Myocyte (in vitro differentiated cells): ENCODE measurements at regions not wholly inside any gene's neighbourhood (a gene's known extent, or its start where the extent isn't known, plus 50 kb on each side); places are given as distances from the start of the nearest gene placed in this dataset.
"Not testable (repeated sequence)": the region's sequence is repeated elsewhere in the genome, so short reads cannot be mapped to it uniquely, and the experiment has no call there.

ENCODE experiments used
- DNase-seq: peaks from one replicate; pipeline ENCODE4 v3.0.0-alpha.2; 2012; ENCODE audit warnings: low read depth

DNA sequence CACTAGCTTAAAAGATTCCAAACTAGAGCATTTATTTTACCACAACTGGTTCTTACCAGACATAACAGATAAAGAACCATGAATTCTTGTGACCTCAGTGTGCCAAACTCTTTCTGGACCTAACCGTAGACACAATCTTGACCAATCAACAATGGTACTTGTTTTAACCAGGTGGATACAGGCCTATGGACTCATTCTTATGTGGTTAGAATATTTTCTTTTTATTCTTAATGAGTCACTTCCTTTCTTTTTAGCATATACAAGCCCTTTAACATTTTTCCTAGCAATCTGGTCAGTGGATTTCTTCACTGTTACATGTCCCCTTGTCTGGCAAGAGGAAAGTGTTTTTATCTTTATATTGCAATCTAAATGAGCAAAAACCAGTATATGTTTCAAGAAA, 792.1 kb upstream of the SPRY2 start:
- no peak for DNase-seq

DNA sequence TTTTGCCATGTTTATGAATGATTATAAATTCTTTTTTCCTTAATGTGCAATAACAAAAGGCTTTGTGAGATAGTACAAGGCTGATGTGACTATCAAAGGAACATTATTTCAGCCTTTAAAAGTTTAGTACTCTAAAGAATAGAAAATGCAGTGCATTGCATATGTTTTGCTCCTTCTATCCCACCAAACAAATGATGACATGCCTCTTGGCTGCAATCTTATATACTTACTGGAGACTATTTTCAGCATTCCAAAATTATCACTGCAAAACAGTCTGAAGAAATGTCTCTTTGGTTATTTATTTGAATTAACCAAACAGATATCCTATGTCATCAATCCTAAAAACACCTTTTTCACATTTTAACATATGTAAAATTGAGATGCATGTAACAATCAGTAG, 776.5 kb upstream of the SPRY2 start:
- no peak for DNase-seq

DNA sequence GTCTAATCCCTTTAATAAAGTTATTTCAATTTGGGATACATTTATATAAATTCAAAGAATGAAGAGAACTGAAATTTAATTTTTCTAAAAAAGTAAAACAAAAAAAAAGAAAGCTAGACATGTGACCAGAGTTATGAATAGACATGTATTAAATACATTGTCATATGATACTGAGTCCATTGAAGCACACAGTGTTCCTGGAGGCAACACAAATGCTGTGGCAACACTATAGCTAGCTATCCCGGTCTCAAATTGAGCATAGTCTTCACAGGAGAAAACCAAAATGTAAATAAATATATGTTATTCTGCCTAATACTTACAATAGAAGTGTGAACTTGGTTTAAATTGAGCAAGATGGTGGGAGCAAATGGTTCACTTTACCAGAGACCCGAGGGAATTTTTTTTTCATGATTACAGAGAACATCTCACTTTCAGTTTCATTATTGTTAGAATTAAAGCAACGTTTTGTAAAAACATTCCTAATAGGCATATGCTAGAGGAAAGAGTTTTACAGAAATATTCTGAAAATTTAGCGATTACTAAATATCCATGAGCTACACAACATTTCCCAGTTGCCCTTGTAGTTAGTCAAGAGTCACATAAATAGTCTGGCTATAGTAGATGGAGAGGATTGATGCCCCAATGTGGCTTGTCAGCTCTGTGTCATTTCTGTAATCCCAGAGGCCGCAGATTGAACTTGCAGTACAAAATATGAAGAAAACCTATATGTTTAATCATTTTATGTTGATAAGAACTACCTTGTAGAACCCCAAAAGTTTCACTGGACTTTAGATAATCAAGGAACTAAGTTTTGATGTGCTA, 775.7 kb upstream of the SPRY2 start:
- peak; percentile 7 for DNase-seq

DNA sequence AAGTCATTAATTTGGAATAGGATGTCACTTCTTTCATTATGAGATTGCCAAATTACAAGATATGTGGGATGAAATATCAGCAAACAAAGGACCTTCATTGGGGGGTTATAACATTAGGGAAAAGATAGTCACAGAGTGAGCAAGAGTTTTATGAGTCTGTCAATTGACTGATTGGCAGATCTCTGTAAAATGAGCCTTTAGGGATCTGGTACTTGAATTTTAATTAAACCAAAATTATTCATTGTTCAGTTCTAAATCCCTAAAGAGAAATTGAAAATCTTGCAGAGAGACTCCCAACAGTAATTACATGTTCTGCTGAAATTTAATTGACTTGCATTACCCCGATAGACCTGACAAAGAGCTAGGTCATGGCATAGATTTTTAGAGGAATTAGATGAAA, 768.1 kb upstream of the SPRY2 start:
- DNase-seq: no peak

DNA sequence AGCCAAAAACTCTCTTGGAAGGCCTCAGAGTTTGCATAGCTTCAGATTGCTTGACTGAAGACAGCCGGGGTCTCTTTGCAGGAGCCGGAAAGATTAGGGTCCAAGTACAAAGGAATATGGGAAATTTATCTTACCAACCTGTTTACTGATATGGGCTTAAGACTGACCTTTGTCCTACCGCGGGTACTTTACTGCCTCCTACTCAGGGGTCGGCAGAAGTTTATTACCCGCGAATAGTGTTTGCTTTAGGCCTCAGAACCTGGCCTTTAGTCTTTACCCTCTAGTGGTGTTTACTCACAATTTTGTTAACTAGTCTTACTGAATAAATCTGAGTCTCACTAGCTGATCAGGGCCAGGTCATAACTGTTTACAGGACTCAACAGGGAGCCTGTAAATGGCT, 765.4 kb upstream of the SPRY2 start:
- no peak for DNase-seq

DNA sequence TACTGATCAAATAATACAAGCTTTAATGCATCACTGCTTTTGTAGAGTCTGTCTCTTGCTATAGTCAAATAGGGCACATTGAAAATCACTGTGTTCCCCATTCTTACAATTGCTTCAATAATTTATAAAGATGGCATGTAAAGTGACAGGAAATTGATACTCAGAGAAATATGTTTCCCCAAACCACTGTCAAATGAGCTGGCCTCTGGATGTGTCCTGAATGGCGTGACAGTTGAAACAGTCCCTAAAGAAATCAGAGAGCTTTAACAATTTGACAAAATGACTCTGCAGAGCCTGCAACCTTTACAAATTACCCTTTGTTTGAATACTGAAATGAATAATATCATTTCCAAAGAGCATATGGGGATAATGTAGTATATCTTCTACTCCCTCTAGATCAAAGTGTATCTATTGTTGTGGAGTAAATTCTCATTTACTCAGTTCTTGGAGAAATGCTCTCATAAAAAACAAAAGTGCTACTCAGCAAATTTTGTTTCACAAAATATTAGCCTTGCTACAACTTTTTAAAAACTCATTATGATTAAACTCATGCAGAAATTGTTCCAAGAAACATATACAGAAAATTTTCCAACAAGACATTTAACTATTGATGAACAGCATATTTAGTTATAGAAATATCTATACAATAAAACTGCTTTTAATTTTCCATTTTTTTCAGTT, 763.2 kb upstream of the SPRY2 start:
- DNase-seq: no peak

DNA sequence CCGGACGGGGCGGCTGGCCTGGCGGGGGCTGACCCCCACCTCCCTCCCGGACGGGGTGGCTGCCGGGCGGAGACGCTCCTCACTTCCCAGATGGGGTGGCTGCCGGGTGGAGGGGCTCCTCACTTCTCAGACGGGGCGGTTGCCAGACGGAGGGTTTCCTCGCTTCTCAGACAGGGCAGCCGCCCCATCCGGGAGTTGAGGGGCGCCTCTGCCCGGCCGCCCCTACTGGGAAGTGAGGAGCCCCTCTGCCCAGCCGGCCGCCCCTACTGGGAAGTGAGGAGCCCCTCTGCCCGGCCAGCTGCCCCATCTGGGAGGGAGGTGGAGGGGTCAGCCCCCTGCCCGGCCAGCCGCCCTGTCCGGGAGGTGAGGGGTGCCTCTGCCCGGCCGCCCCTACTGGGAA, 761.1 kb upstream of the SPRY2 start:
- DNase-seq: not testable (repeated sequence)

DNA sequence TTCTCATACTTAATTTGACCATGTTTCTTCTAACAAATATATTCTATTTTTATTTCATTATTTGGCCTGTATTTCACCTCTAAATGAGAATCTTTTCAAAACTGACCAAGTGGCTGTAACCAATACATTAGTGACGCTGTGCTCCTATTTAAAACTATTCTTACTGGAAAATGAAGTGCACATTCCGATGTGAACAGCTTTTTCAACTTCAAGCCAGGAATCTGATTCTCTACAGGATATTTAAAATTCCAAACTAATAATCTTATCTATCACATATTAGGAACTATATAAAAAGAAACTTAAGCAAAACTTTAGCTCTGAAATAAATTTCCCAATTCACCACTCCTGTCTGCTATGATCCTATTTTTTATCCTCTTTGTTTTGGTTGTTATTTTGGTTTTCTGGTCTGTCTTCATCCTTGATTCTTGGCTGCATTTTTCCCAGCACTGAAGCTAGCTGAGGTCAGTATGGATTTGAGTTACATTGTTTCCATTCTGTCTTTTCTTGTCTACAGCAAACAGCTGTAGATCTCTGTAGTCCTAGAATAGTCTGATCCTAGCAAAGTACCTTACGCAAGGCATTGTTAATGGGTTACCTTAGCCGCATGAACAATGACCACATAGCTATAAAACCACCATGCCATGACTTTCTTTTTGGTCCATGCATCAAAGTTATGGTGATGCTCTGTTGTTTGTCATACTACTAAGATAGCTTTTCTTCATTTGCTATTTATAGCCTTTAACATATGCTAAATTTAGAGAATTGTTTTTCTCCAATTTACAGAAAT, 748.6 kb upstream of the SPRY2 start:
- peak; percentile 23 for DNase-seq

DNA sequence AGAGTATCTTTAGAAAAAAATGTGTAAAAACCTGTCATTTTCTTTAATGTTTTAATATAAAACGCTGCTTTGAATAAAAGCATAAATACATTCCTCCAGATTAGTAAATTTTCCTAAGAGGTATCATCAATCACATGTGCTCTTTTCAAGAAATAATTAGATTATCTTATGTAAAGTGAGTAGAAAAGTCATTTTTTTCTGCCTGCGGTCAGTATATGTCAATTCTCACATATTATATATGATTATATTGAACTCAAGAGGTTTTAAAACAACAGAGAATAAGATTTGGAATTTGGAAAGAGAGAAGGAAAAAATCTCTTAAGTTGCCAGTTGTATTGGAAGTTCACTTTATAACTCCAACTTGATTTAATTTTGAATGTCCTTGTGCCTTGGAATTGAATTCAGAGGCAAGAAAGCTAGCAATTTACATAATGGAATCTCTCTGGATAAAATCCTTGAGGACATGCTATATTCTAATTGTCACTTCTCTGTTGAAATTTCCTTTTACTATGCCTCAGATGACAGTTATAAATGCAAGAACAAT, 740.1 kb upstream of the SPRY2 start:
- no peak for DNase-seq

DNA sequence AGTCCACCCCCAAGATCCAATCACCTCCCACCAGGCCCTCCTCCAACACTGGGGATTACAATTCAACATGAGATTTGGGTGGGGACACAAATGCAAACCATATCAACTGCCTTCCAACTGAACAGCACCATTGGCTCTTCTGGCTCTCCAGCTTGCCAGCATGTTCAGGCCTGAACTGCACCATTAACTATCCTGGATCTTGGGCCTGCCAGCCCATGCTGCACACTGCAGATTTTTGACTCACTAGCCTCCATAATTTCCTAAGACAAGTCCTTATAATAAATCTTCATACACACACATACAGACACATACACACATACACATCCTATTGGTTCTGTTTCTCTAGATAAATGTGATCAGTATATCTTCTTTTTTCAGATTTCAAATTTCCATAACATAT, 737.1 kb upstream of the SPRY2 start:
- DNase-seq: no peak

DNA sequence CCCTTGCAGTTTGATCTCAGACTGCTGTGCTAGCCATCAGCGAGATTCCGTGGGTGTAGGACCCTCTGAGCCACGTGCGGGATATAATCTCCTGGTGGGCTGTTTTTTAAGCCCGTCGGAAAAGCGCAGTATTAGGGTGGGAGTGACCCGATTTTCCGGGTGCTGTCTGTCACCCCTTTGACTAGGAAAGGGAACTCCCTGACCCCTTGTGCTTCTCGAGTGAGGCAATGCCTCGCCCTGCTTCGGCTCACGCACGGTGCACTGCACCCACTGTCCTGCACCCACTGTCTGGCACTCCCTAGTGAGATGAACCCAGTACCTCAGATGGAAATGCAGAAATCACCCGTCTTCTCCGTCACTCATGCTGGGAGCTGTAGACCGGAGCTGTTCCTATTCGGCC, 728.9 kb upstream of the SPRY2 start:
- DNase-seq: not testable (repeated sequence)

DNA sequence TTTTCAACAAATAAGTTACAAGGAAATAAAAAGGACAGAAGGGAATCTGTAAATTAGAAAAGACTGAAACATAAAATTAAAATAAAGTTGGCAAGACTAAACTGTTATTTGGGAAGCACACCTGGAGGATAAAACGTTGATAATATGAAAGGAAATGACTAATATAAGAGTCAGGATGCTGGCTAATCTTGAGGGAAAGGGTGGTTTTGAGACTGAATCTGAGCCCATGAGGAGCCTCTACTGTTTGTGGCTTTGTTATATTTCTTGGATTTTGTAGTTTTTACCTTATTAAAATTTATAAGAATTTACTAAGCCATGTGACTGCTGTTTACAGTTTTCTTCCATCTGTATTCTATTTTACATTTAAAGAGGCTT, 718.0 kb upstream of the SPRY2 start:
- DNase-seq: no peak

DNA sequence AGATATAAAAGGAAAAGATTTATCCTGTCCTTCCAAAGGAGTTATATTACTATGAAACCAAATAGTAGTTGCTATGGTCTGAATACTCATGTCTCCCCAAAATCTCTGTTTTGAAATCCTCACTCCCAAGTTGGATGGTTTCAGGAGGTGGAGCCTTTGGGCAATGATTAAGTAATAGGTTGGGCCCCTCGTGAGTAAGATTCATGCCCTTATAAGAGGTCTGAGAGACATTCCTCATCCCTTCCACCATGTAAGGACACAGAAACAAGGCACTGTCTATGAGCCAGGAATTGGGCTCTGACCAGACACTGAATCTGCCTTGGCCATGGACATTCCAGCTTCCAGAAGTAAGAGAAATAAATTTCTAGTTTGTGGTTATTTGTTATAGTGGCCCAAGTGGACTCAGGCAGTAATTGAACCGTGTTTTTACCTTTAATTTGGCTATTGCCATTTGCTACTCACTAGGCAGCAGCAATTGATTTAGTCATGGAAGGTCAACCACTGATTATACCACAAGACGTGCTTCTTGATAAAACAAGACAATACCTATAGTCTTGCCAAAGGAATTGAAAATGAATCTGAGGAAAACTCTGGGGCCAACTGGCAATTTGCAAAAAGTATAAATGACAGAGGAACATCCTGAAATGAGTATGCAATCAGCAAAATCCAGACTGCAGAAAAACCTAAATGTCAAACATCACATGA, 717.4 kb upstream of the SPRY2 start:
- DNase-seq: no peak

DNA sequence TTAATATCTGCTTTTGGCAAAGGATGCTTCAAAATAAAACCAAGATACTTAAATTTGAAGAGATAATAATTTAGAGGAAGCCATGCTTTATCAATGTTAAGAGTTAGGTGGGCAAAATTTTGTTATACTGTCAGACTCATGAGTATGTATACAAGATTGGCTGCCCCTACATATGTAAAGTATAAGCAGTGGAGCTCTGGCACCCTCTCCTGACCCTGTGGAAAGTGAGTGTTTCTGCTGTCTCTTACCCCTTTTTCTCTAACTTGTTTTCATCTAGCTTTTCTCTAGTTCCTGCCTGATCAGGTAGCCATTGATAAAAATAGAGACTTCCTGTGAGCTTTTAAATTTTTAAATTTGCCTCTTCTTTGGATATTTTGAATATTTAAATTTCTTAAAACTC, 710.9 kb upstream of the SPRY2 start:
- DNase-seq: no peak

DNA sequence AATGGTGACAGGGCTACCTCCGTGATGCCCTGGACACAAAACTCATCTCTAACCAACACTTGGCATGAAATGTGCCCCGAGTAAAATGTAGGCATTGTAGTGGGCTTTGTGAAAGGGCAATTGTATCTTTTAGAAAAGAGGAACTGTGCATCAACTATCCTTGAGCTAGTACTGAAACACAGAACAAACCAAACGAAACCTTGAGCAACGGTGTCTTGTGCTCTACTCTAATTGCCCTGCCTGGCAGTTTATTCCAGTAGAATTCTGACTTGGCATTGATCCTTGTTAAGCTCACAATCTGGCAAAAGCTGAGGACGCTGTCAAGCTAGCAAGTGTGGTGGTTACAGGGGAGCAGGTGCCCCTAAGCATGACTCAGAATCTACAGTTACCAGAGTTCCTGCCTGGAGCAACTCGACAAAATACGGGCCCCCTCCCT, 707.1 kb upstream of the SPRY2 start:
- peak; percentile 93 for DNase-seq

DNA sequence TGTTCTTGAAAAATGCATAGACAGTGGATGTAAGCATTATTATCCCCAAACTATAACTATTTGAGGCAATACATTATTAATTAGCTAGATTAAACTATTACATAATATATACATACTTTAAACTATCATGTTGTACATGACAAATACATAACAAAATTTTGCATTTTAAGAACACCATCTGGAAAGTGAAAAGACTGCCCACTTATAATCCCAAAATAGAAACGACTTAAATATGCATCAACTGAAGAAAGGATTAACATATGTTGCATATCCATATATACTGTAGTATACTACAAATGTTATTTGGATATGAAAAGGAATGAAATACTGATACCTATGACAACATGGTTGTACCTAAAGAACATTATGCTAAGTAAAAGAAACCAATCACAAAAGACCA, 700.8 kb upstream of the SPRY2 start:
- no peak for DNase-seq

DNA sequence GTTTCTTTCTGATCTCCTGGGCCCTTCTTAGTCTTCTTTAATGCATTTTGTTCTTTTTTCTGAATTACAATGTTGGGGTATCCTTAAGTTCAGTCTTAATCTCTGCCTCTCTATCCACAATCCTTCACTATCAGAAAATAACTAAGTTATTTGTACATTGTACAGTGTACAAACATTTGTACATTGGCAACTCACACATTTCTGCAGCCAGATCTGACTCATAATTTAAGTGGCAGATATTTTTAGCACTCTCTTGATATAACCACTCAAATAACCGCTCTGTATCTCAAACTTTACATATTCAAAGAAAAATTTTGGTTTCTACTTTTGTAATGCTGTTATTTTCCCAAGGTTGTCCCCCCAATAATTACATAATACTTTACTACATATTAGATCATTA, 691.1 kb upstream of the SPRY2 start:
- DNase-seq: no peak

DNA sequence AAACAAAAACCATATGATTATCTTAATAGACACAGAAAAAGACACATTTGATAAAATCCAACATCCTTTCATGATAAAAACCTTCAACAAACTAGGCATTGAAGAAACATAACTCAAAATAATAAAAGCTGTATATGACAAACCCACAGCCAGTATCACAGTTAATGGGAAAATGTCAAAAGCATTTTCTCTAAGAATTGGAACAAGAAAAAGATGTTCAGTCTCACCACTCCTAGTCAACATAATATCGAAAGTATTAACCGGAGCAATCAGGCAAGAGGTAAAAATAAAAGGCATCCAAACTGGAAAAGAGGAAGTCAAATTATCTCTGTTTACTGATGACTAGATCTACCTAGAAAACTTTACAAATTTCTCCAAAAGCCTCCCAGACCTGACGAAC, 684.2 kb upstream of the SPRY2 start:
- no peak for DNase-seq

DNA sequence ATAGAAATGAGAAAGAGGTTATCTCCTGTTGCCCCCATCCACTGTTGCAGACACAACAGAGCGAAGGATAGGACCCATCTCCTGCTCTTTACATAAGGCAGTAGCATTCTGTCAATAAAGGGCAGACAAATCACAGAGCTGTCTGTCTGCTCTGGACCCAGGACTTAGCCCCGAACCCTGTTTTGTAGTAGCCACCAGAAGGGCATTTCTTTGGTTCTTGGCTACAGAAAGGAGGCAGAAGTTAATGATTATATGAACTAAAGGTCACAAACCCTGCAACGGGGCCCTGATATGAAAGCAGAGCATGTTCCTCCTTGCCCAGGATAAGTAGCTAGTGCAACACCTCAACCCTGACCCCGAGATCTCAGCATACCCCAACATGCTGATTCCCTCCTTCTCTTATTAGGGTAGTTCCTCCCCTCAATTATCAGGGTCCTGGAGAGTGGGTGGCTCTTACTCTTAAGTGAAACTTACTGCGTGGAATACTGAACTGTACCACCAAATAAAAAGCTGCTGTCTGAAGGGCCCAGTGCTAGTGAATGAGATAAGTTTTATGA, 680.4 kb upstream of the SPRY2 start:
- no peak for DNase-seq

DNA sequence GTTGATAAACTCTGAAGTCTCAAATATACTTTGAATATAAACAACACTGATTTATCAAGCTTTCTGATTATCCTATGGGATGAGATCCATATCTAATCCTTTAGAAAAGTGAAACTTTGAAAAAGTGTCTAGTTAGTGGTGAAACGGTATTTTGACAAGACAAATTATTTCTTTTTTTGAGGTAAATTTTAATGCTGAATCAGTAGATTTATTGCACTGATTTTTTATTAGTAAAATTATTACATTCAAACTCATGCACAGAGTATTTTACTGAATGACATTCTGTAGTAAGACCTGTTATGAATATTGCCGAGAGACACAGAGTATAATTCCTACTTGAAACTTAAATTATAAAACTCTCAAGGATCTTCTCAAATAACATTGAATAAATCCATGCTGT, 679.1 kb upstream of the SPRY2 start:
- no peak for DNase-seq

DNA sequence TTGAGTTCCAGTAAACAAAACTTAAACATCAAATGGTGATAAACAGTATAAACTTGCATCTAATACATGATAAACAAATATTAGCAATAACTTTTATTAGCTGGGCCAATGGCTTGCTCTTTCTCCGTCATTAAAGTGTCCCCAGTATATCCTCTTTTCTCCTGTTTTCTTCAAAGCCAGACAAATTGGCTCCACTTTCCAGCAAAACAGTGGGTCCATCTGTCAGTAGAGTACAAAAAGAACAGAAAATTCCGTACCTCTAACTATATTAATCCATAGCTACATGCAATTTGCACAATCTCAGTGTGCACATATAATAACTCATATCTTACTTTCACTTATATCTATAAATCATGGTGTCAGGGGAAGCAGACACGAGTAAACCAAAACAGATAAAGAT, 678.0 kb upstream of the SPRY2 start:
- DNase-seq: no peak
